ENCODE measurements at regions not wholly inside any gene's neighbourhood (a gene's known extent, or its start where the extent isn't known, plus 50 kb on each side); places are given as distances from the start of the nearest gene placed in this dataset.

DNA sequence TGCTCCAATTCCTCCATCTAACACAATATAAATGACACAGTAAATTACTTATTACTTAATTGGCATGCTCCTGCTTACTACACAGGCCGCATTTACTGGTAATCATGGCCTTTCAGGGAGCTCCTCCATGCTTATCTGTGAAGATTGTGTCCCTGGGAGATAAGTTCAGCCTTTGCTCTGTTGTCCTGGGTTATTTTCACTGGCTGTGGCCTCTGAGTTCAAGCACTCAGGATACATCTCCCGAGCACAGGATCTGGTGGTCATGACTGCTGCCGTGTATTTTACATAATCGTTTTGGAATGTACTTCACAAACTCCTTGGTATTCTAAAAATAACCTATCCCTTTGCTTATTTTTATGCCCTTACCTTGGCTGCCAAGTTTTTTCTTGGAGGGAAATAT is 215.7 kb downstream of the ICE1 start:
- Histone ChIP-seq H3K27me3 (ENCODE audit: control insufficient read depth in 2 of 2, insufficient read depth in 2 of 2, low read length in 2 of 2) (no peaks in the 10 kb centered on the region), H2AFZ (ENCODE audit: low read depth, low read length) (no peak overlapping the region), H3K4me3 (replicated peaks in 1 of 3; ENCODE audit: insufficient read depth in 1 of 3, low read depth in 1 of 3, low read length in 3 of 3) (no peak overlapping the region), H3K4me1 (ENCODE audit: control insufficient read depth, extremely low read depth, insufficient read depth, low read length) (no peaks in the 10 kb centered on the region), H3K4me2 (ENCODE audit: insufficient read depth, low read length) (no peak overlapping the region), H3K36me3 (ENCODE audit: control insufficient read depth in 2 of 2, extremely low read depth in 1 of 2, insufficient read depth in 2 of 2, low read length in 2 of 2) (no peaks in the 10 kb centered on the region), H3K27ac (ENCODE audit: insufficient read depth, low read depth, low read length) (no peak overlapping the region), H3K79me2 (ENCODE audit: control insufficient read depth, insufficient read depth, low read length) (no peaks in the 10 kb centered on the region), H3K9me3 (replicated peaks; ENCODE audit: control insufficient read depth, insufficient read depth, low read length) (peaks cover 4% of the 10 kb centered on the region), H4K20me1 (replicated peaks; ENCODE audit: control insufficient read depth, extremely low read depth, insufficient read depth, low read length) (no peaks in the 10 kb centered on the region), H3K9me1 (replicated peaks; ENCODE audit: control insufficient read depth, extremely low read depth, insufficient read depth, low read length) (no peaks in the 10 kb centered on the region), H3K9ac (replicated peaks; ENCODE audit: extremely low read depth, insufficient read depth, low read length) (no peak overlapping the region)
- ChIA-PET POLR2A (no interaction called here), CTCF (no interaction called here)
- TF ChIP-seq FOS (IDR thresholded peaks at IDR 0.05; ENCODE audit: borderline replicate concordance, insufficient read depth, low read length), result no peak
- TF ChIP-seq, protein P1, sequence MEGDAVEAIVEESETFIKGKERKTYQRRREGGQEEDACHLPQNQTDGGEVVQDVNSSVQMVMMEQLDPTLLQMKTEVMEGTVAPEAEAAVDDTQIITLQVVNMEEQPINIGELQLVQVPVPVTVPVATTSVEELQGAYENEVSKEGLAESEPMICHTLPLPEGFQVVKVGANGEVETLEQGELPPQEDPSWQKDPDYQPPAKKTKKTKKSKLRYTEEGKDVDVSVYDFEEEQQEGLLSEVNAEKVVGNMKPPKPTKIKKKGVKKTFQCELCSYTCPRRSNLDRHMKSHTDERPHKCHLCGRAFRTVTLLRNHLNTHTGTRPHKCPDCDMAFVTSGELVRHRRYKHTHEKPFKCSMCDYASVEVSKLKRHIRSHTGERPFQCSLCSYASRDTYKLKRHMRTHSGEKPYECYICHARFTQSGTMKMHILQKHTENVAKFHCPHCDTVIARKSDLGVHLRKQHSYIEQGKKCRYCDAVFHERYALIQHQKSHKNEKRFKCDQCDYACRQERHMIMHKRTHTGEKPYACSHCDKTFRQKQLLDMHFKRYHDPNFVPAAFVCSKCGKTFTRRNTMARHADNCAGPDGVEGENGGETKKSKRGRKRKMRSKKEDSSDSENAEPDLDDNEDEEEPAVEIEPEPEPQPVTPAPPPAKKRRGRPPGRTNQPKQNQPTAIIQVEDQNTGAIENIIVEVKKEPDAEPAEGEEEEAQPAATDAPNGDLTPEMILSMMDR (IDR thresholded peaks at IDR 0.05; ENCODE audit: extremely low read depth in 1 of 2, insufficient read depth in 1 of 2, low read depth in 1 of 2, low read length in 2 of 2), result no peak
- no peak for TF ChIP-seq EZH2 (IDR thresholded peaks at IDR 0.05; ENCODE audit: borderline replicate concordance, low read depth, low read length, severe bottlenecking)
- no peak for TF ChIP-seq POLR2AphosphoS5 (IDR thresholded peaks at IDR 0.05; ENCODE audit: insufficient read depth, low read depth, low read length)
- TF ChIP-seq, protein P2, sequence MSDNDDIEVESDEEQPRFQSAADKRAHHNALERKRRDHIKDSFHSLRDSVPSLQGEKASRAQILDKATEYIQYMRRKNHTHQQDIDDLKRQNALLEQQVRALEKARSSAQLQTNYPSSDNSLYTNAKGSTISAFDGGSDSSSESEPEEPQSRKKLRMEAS (IDR thresholded peaks at IDR 0.05; ENCODE audit: insufficient read depth, insufficient read length), result no peak
- TF ChIP-seq MYC (IDR thresholded peaks at IDR 0.05; ENCODE audit: low read depth, low read length), result no peak
- TF ChIP-seq GATA2 (IDR thresholded peaks at IDR 0.05; ENCODE audit: insufficient read depth, insufficient read length, low read depth, low read length), result no peak
- no peak for TF ChIP-seq POLR2A (IDR thresholded peaks at IDR 0.05; ENCODE audit: low read depth, low read length)
- no peak for TF ChIP-seq JUN (IDR thresholded peaks at IDR 0.05; ENCODE audit: borderline replicate concordance, insufficient read depth, insufficient read length, low read depth)
- dilution Hi-C loops (cut with MboI; ENCODE audit: extremely low pct_ligation_motif_present, low sequenced_read_pairs), result no loop called here
- DNase-seq (ENCODE audit: low read depth, low spot score), result no peak
- no peak for FAIRE-seq
- intact Hi-C loops (cut with micrococcal nuclease), result no loop called here
- no TSS peak for BruUV-seq (replicated peaks)
